ENCODE measurements at regions not wholly inside any gene's neighbourhood (a gene's known extent, or its start where the extent isn't known, plus 50 kb on each side); places are given as distances from the start of the nearest gene placed in this dataset.

DNA sequence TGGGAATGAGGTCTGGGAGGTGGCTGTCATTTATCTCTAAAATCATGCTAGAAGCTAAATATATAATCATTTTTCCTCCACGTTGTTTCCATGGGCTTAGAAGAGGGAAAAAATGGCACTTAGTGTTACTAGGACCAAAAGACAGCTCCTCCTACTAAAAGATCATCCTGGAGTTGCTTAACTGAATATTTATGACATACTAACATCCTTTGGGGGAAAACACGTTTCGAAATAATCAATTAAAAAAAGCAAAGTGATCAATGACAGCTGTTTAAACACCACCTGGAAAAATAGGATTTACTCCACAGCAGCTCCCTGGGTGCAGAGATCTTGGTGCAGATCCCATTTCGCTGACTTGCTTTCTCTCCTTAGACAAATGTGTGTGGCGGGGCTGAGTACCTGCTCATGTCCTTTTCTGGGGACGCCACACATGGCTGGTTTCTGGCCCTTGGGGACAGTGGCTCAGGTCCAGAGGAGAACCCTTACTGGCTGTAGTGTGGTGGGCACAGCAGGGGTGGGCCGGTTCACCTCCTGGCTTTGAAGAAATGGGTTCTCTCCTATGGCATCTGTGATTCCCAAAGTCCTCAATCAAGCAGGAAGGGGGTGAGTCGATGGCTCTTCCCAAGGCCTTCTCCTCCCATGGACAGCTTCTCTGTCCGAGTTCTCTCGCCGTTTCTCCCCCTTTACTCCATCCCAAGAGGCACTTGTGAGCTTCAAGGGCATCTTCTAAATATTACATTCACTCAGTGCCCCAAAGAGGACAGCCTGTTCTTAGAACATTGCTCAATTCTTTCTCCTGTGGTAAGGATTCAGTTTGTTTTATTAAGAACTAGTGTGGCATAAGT is 156.4 kb upstream of the KLF14 start:
- intact Hi-C loops (cut with DNase I; ENCODE audit: low total_unique reads): loop anchor here (10.0 kb wide), 1 partner anchor 154 kb away; no protein-coding TSS in a partner anchor
- Histone ChIP-seq H3K36me3 (no peaks in the 10 kb centered on the region), H3K27me3 (no peaks in the 10 kb centered on the region), H3K4me3 (no peak overlapping the region), H3K9me3 (no peaks in the 10 kb centered on the region), H3K4me1 (peaks cover 20 to 23% of the 10 kb centered on the region in 2 donors), H3K27ac (peak overlapping the region; percentile 88 to 91)
- no peak for TF ChIP-seq CTCF (IDR thresholded peaks at IDR 0.05)
- TF ChIP-seq POLR2A (IDR thresholded peaks at IDR 0.05): no peak
- no peak for DNase-seq

DNA sequence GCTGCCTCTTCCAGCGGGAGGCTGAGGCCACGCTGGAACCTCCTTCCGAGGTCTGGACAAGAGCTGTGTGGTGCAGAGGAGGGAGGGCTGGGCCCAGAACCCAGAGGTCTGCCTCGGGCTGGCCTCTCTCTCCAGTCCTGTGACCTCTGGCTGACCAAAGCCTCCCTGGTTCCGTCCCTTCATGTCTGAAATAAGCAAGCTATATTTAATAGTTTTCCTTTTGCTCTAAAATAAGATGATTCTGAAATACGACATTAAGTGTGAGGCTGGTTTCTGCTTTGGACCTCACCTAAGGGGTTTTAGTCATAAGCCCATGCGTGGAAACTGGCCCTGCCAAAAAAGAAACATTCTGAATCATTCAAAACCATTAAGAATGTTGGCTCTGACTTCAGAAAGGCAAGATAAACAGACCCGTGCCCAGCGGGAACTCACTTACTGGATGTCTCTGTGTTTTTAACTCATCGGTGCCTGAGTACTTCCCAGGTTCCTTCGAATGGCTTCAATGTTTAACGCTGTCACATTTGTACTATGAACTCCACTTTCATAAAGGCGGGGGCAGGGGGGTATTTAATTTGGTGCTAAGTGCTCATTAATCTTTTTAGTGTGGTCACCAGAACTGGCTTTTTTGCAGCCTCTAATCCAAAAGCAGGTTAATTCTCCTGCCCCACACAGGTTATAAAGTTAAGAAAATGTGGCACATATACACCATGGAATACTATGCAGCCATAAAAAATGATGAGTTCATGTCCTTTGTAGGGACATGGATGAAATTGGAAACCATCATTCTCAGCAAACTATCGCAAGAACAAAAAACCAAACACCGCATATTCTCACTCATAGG is 157.5 kb upstream of the KLF14 start:
- H3K27ac ChIP-seq: peak overlapping the region; percentile 88 to 91
- H3K4me3 ChIP-seq: peak overlapping the region in 1 of 2 donors; percentile 5
- H3K9me3 ChIP-seq: no peaks in the 10 kb centered on the region
- H3K36me3 ChIP-seq: no peaks in the 10 kb centered on the region
- intact Hi-C loops (cut with DNase I; ENCODE audit: low total_unique reads): loop anchor here (10.0 kb wide), 1 partner anchor 153 kb away; no protein-coding TSS in a partner anchor
- peak; percentile 69 to 78 for DNase-seq
- TF ChIP-seq POLR2A (IDR thresholded peaks at IDR 0.05): peak in 1 of 2 donors; percentile 7
- TF ChIP-seq CTCF (IDR thresholded peaks at IDR 0.05): no peak
- peaks cover 20 to 23% of the 10 kb centered on the region in 2 donors for H3K4me1 ChIP-seq
- H3K27me3 ChIP-seq: no peaks in the 10 kb centered on the region

DNA sequence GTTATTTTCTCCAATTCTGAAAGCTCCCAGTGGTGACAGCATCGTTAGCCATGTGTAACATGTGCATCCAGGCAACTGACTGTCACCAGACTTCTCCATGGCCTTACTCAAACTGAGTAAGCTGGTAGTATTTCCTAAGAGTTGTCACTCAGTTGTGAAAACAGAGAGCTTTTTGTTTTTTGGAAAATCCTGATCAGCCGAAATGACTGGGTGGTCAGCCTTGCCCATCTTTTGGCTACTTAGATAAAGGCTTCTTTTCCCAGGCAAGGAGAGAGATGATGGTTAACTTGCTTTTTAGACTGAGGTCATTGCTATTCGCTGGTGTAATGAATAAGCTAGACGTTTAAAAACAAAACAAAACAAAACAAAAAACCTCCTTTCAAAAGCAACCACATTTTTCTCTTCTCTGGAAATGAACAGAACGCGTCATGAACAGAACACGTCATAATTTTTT is 159.5 kb upstream of the KLF14 start:
- DNase-seq: no peak
- no peak overlapping the region for H3K4me3 ChIP-seq
- no peaks in the 10 kb centered on the region for H3K9me3 ChIP-seq
- peak overlapping the region; percentile 81 to 86 for H3K27ac ChIP-seq
- H3K36me3 ChIP-seq: no peaks in the 10 kb centered on the region
- no peaks in the 10 kb centered on the region for H3K27me3 ChIP-seq
- intact Hi-C loops (cut with DNase I; ENCODE audit: low total_unique reads): loop anchor here (10.0 kb wide), 1 partner anchor 151 kb away; no protein-coding TSS in a partner anchor
- H3K4me1 ChIP-seq: peaks cover 7 to 19% of the 10 kb centered on the region in 2 donors
- TF ChIP-seq CTCF (IDR thresholded peaks at IDR 0.05): no peak
- no peak for TF ChIP-seq POLR2A (IDR thresholded peaks at IDR 0.05)

DNA sequence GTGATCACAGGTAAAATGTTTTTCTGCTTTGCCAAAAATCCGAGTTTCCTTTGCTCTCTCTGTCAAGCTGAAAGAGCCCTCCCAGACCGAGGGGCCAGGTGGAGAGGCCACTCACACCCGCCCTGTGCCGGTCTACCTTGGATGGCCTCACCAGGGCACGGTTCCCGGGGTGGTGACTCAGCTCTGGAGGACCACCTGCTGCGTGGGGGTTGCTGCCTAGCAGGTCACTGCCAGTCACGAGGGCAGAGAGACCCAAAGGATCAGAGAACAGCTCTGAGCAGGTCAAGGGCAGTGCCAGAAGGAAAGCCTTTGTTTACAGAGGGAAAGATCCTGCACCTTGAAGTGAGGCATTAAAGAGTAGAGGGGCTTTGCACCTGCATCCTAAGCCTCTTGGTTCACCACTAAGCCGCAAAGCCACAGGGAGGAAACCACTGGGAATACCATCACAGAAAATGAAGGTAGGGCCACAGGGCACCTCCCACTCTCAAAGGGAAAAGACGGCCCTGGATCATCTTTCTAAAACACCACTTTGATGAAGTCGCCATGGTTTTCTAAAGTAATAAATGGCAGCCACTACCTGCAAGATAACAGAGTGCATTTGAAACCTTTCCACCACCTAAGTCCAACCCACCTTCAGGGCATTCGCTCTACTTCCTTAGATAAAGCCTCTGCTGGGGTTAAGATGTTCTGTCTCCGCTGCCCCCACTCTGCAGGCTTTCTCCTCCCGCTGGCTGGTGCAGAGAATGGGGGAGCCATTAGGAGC is 160.3 kb upstream of the KLF14 start:
- DNase-seq: peak; percentile 75 to 85
- H3K4me1 ChIP-seq: peaks cover 7 to 19% of the 10 kb centered on the region in 2 donors
- no peaks in the 10 kb centered on the region for H3K9me3 ChIP-seq
- no peak for TF ChIP-seq POLR2A (IDR thresholded peaks at IDR 0.05)
- no peak for TF ChIP-seq CTCF (IDR thresholded peaks at IDR 0.05)
- H3K27me3 ChIP-seq: no peaks in the 10 kb centered on the region
- H3K4me3 ChIP-seq: no peak overlapping the region
- intact Hi-C loops (cut with DNase I; ENCODE audit: low total_unique reads): loop anchor here (10.0 kb wide), 1 partner anchor 150 kb away; no protein-coding TSS in a partner anchor
- H3K27ac ChIP-seq: peak overlapping the region; percentile 81 to 86
- no peaks in the 10 kb centered on the region for H3K36me3 ChIP-seq
